HG03039 (cell line): ENCODE measurements at regions not wholly inside any gene's neighbourhood (a gene's known extent, or its start where the extent isn't known, plus 50 kb on each side); places are given as distances from the start of the nearest gene placed in this dataset.

Experiments used
- ATAC-seq: cut with Tn5 transposase; IDR thresholded peaks from one replicate; pipeline ENCODE4 v1.9.1; 2021; ENCODE audit warnings: mild to moderate bottlenecking, moderate library complexity; ENCODE audit not compliant: unreplicated experiment

- no peak for ATAC-seq
These were observed 1658.0 kb downstream of the STIM2 start for GRCh38 chr4:28518561-28519165.

GRCh38 chr4:28523681-28524190 is 1663.1 kb downstream of the STIM2 start:
- ATAC-seq: no peak

DNA sequence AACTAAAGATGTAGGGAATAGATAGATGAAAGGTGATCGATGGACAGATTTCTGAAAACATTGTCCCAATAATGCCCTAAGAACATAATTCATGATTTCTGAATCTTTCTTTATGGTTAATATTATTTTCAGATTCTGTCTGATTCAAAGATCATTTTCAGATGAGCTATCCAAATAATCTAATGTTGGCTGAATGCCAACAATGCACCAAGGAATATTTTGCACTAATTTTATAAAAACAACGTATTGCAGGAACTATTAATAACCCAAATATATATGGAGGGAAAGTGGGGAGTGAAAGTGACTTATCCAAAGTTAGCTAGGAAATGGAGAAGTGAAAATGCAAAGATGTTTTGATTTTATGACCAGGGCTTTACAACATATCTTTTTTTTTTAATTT is 1675.5 kb downstream of the STIM2 start:
- ATAC-seq: no peak

DNA sequence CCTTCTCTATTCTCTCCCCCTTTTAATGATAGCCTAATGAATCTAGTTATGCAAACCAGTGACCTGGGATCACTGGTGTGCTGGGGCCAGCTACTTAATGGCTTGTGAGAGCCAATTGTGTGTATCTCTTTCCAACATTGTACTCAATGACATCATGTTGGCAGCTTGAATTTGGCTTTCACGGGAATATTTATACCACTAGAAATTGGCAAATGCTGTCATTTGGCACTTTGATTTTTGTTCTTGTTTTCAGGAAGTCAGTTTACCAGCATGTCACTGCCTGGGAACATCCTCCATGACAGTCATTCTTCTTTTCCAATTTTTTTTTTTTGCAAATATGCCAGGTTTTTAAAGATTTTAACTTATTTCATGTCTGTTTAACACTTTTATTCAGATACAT is 1685.3 kb downstream of the STIM2 start:
- ATAC-seq: no peak

DNA sequence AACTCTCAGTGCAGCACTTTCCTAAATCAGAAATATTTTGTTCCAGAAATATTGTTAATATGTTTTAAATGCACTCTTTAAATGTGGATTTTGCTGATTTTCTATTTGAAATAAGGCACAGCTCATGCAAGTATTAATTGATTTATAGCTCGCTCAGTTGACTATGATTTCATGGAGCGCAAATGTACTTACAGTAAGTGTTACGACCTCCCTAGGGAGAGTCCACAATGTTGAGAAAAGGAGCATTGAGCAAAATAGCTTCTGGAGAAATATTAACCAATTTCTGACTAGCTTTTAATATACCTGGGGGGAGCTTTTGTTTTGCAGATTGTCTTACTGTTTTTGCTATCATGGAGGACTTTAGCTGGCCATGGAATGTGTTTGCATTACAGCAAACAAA is 1687.5 kb downstream of the STIM2 start:
- no peak for ATAC-seq

DNA sequence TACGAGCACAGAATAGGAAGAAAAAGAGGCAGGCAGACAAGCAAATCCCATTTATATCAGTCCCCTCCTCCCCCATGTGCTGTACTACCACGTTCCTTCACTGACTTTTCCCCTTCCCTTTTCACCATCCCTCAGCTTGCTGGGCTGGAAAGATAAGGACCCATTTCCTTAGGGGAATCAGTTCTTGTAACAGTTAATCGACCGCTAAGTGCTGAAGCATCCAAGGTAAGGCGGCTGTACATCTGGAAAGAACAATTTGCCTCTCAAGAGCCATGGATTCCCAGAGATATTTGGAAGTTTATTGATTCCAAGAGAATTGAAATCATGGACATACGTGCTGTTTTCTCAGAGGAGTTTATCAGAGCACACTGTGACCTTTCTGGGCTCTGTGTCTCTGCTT is 1688.0 kb downstream of the STIM2 start:
- no peak for ATAC-seq

DNA sequence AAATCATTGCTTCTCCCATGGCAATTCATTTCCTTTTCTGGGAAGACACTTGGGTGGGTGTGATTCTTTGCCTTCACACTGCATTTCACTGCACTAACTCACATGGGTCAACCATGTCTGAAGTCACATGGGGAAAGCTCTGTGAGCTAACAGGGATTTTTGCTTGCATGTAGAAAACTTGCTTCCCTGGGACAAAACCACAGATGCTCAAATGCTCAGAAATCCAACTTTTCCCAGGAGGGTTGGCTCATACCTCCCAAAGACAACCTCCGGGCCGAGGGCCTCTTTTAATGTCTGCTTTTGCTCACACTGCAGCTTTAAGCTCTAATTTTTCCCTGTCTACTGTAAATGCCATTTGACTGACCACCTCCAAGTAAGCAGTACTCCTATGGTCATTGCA is 1695.2 kb downstream of the STIM2 start:
- no peak for ATAC-seq

DNA sequence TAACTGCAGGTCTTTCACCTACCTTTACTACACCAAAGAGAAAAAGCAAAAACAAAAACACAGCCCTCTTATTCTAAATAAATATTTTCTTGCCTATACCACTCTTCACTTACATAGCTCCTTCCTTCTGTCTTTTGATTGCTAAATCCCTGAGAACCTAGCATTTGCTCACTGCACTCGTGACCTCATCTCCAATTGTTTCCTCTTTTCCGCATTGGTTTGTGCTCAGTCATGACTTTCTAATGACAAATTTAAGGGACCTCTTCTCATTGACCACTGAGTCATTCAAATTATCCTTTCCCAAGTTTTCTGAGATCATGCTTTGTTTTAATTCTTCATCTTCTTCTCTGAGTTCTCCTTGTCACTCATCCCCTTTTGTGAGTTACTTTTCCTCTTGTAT is 1697.1 kb downstream of the STIM2 start:
- ATAC-seq: no peak

DNA sequence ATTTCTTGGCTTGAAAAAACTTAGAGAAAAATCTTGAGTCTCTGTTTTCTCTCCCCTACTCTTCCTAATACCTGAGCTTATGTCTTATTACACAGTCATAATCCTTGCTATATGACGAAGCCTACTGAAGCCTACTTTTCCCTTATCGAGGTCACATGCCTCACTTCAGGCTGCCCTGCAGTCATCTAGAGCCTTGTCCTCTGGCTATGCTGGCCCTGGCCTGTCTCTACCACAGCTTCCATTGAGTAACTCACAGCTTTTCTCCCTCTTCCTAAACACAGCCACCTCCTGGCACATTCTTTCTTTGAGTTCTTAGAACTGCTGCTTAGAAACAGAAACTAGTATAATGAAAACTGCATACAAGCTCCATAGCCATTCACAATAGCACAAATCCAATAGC is 1698.3 kb downstream of the STIM2 start:
- no peak for ATAC-seq

GRCh38 chr4:28562913-28563312 is 1702.3 kb downstream of the STIM2 start:
- no peak for ATAC-seq

- ATAC-seq: no peak
These were observed 1704.8 kb downstream of the STIM2 start for GRCh38 chr4:28565396-28565795.

DNA sequence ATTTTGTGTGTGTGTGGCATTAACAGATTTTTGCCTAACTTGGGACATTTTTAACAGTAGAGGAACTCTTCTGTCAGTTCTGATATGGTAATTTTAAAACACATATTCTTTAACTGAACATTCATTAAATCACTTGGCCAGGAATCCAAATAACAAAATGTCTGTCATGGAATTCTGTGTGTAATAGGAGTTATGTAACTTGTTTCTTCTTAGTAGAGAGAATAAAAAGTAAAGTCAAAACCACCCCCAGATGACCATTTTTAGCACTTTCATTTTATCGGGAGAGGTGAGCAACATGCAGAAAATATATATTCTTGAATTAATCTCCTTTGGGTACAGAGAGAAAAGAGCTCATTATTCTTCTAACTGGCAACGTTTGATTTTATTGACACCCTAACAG is 1740.3 kb downstream of the STIM2 start:
- ATAC-seq: no peak

DNA sequence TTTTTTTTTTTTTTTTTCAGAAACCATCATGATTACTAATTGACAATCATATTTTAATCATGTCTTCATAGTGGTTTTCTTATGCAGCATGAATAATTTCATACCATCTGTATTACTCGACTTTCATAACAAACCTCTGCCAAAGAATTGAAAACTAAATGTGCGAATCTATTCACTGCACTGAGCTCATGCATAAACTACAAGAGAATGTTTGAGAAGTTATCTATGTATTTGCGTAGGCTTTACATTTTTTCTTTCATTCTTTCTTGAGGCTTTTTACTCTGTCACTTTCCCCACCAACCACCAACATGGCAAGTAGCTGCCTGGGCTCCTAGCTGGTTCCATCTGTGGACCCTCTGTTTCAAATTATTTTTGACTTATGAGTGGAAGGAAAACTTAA is 1761.0 kb downstream of the STIM2 start:
- no peak for ATAC-seq

GRCh38 chr4:28636971-28637370 is 1776.3 kb downstream of the STIM2 start:
- ATAC-seq: no peak

- no peak for ATAC-seq
These were observed 1779.1 kb downstream of the STIM2 start for GRCh38 chr4:28639747-28640146.

GRCh38 chr4:28654618-28655017 is 1794.0 kb downstream of the STIM2 start:
- no peak for ATAC-seq

GRCh38 chr4:28665306-28665705 is 1804.7 kb downstream of the STIM2 start:
- no peak for ATAC-seq

DNA sequence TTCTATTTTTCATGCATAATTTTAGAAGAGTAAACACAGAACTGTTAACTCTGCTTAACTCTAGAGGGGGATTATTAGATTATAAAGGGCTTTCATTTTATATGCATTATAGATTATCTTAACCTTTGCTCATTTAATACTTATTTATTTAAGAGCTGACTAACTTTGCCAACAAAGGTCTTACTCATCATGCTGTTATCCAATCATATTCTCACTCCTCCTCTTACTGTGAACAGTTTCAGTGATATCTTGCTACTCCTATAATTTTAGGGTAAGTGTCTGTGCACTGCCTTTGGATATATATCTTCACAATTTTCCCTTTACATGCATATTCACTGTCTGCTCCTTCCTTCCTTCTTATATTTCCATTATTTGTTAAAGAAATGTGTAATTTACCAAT is 1814.9 kb downstream of the STIM2 start:
- no peak for ATAC-seq

DNA sequence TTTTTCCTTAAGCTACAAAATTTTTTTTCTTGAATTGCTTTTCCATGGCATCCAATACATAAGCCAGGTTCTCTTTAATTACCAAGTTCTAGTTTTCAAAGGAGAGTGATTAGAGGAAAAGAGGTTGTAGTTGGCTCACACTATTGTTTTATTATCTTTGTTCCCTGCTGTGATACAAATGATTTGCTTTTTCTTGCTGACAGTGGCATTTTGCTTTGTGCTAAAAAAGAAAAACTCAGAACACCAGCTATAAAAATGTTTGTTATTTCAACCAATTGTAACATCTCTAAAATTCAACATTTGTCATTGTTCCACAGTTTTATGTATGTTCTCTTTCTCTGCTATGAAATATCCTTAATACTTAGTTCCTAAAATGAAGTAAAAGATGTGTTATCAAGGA is 1817.2 kb downstream of the STIM2 start:
- ATAC-seq: no peak

DNA sequence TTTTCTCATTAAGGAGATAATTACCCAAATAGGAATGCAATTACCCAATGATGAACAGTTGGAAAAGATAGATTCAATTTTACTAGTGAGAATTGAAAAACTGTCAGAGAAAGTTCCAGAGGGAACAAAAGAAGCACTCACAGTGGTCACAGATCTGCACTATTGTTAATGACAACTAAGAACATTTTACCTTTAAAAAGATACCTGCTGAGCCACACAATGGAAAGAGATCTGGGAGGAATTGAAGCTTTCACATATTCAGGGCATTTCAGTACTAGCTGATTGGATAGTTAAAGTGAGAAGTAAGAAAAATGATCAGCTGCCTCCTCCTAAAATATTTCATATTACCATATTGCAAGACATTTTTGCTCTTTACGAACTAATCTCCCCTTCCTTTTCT is 1822.2 kb downstream of the STIM2 start:
- ATAC-seq: no peak

DNA sequence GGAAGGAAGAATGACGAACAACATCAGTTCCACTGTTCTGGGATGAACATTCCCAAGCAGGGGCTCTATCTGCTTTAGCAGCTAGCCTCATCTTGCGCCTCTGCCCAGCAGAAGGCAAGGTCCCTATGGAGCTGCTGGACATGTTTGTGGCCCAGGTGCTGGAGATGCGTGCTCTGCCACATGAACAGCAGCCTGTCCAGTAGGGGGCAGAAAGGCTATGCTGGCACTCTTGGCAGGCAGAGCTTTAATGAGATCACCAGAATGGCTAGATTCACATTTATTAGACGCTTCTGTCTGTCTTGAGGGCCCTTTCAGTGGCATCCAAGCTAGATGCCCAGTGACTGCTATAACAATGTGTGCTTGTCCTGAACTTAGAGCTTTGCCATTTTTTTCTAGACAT is 1826.0 kb downstream of the STIM2 start:
- ATAC-seq: no peak

- no peak for ATAC-seq
These were observed 1830.2 kb downstream of the STIM2 start for GRCh38 chr4:28690890-28691289.

DNA sequence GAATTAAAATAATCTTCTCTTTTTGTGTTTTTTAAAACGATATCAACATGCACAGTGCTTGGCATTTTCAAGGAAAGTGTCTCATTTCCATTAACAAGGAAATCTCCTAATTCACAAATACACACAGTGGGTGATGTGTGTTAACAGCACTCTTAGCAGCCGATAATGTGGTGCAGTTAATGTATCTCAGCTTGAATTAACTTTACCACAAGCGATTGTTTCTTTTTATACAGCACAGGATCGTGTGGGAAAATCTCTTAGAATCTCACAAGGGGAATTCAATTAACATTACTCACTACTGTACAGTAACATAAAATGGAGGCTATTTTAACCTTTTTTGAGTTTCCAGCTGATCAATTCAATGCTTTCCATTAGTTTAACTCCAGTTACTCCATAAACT is 1841.9 kb downstream of the STIM2 start:
- no peak for ATAC-seq
